H9 (cell line): ENCODE measurements at regions not wholly inside any gene's neighbourhood (a gene's known extent, or its start where the extent isn't known, plus 50 kb on each side); places are given as distances from the start of the nearest gene placed in this dataset.

Source experiments
- DNase-seq: peaks from one replicate; pipeline ENCODE4 v3.0.0-alpha.2; 2017
- H2AFZ ChIP-seq: one replicate; pipeline ENCODE4 v1.6.1; 2013; ENCODE audit warnings: mild to moderate bottlenecking, low read length, control low read depth, moderate library complexity
- H2AK5ac ChIP-seq: 2 replicates; pipeline ENCODE4 v1.6.1; 2013; ENCODE audit warnings: low read length, control low read depth, mixed read lengths; ENCODE audit not compliant: insufficient read length
- H2BK120ac ChIP-seq: one replicate; pipeline ENCODE4 v1.6.1; 2013; ENCODE audit warnings: low read depth, mild to moderate bottlenecking, low read length, control low read depth, inconsistent platforms; ENCODE audit not compliant: poor library complexity, severe bottlenecking
- H2BK12ac ChIP-seq: 2 replicates; pipeline ENCODE4 v1.6.1; 2013; ENCODE audit warnings: low read length, control low read depth, mixed read lengths, low read depth; ENCODE audit not compliant: insufficient read length
- H2BK15ac ChIP-seq: 2 replicates; pipeline ENCODE4 v1.6.1; 2013; ENCODE audit warnings: low read depth, low read length, control low read depth
- H2BK20ac ChIP-seq: one replicate; pipeline ENCODE4 v1.6.1; 2013; ENCODE audit warnings: low read depth, mild to moderate bottlenecking, low read length, control low read depth, inconsistent platforms; ENCODE audit not compliant: poor library complexity, severe bottlenecking
- H2BK5ac ChIP-seq: 2 replicates; pipeline ENCODE4 v1.6.1; 2013; ENCODE audit warnings: low read length, control low read depth, mixed read lengths; ENCODE audit not compliant: insufficient read length
- H3K14ac ChIP-seq: 2 replicates; pipeline ENCODE4 v1.6.1; 2013; ENCODE audit warnings: low read length, control low read depth; ENCODE audit not compliant: insufficient read depth
- H3K18ac ChIP-seq: 2 replicates; pipeline ENCODE4 v1.6.1; 2013; ENCODE audit warnings: low read depth, mild to moderate bottlenecking, mixed read lengths, low read length, control low read depth; ENCODE audit not compliant: insufficient read length
- H3K23ac ChIP-seq: 2 replicates; pipeline ENCODE4 v1.6.1; 2013; ENCODE audit warnings: low read length, control low read depth, mixed read lengths, low read depth; ENCODE audit not compliant: insufficient read length
- H3K23me2 ChIP-seq: 2 replicates; pipeline ENCODE4 v1.6.1; 2013; ENCODE audit warnings: low read depth, mild to moderate bottlenecking, mixed read lengths, low read length, control low read depth; ENCODE audit not compliant: insufficient read length, poor library complexity, severe bottlenecking
- H3K27ac ChIP-seq: 2 replicates; pipeline ENCODE4 v1.5.1; 2013; ENCODE audit warnings: low read length, control low read depth, mixed read lengths, low read depth; ENCODE audit not compliant: insufficient read length
- H3K27me3 ChIP-seq: 2 replicates; pipeline ENCODE4 v1.6.1; 2013; ENCODE audit warnings: low read length, control low read depth, inconsistent platforms; ENCODE audit not compliant: insufficient read depth
- H3K4ac ChIP-seq: 2 replicates; pipeline ENCODE4 v1.6.1; 2013; ENCODE audit warnings: low read depth, mild to moderate bottlenecking, control low read depth, inconsistent platforms, low read length, moderate library complexity
- H3K4me1 ChIP-seq: 2 replicates; pipeline ENCODE4 v1.6.1; 2013; ENCODE audit warnings: low read length, control low read depth, inconsistent platforms; ENCODE audit not compliant: insufficient read depth
- H3K4me2 ChIP-seq: 2 replicates; pipeline ENCODE4 v1.6.1; 2013; ENCODE audit warnings: low read length, control low read depth, mixed read lengths; ENCODE audit not compliant: insufficient read length, insufficient read depth
- H3K56ac ChIP-seq: 2 replicates; pipeline ENCODE4 v1.6.1; 2013; ENCODE audit warnings: low read depth, mild to moderate bottlenecking, mixed read lengths, low read length, control low read depth; ENCODE audit not compliant: insufficient read length
- H3K79me1 ChIP-seq: 2 replicates; pipeline ENCODE4 v1.6.1; 2013; ENCODE audit warnings: low read depth, mild to moderate bottlenecking, moderate library complexity, low read length, control low read depth, inconsistent platforms; ENCODE audit not compliant: insufficient read depth, poor library complexity, severe bottlenecking
- H3K79me2 ChIP-seq: 2 replicates; pipeline ENCODE4 v1.6.1; 2013; ENCODE audit warnings: low read length, control low read depth, inconsistent platforms; ENCODE audit not compliant: insufficient read depth
- H3K9ac ChIP-seq: 2 replicates; pipeline ENCODE4 v1.6.1; 2013; ENCODE audit warnings: low read length, control low read depth, mixed read lengths; ENCODE audit not compliant: insufficient read length; ENCODE audit errors: extremely low read depth
- H3K9me3 ChIP-seq: one replicate; pipeline ENCODE4 v1.6.1; 2013; ENCODE audit warnings: low read depth, low read length, inconsistent platforms; ENCODE audit not compliant: control insufficient read depth
- H3T11ph ChIP-seq: one replicate; pipeline ENCODE4 v1.6.1; 2013; ENCODE audit warnings: mild to moderate bottlenecking, low read length, control low read depth, inconsistent platforms
- H4K20me1 ChIP-seq: one replicate; pipeline ENCODE4 v1.6.1; 2013; ENCODE audit not compliant: control insufficient read depth, insufficient read length, insufficient read depth
- H4K5ac ChIP-seq: 2 replicates; pipeline ENCODE4 v1.6.1; 2013; ENCODE audit warnings: low read depth, mild to moderate bottlenecking, mixed read lengths, low read length, control low read depth; ENCODE audit not compliant: insufficient read length
- H4K8ac ChIP-seq: replicated peaks from 2 replicates; pipeline ENCODE4 v1.6.1; 2013; ENCODE audit warnings: low read length, control low read depth, mixed read lengths, low read depth; ENCODE audit not compliant: insufficient read length
- H4K91ac ChIP-seq: 2 replicates; pipeline ENCODE4 v1.6.1; 2013; ENCODE audit warnings: low read depth, mild to moderate bottlenecking, moderate library complexity, mixed read lengths, low read length, control low read depth; ENCODE audit not compliant: insufficient read length
- H3K27ac Mint-ChIP-seq, 3 experiments: 2 replicates in 2 of 3; 3 replicates in 1 of 3; pipeline ENCODE4 v1.8.0; 2020 to 2021; ENCODE audit warnings: mixed read lengths in 3 of 3, mild to moderate bottlenecking in 1 of 3, moderate library complexity in 1 of 3
- H3K27me3 Mint-ChIP-seq: 2 replicates; pipeline ENCODE4 v1.8.0; 2021; ENCODE audit warnings: low read depth, mild to moderate bottlenecking, moderate library complexity, mixed read lengths
- H3K36me3 Mint-ChIP-seq, 3 experiments: 2 replicates in 2 of 3; 3 replicates in 1 of 3; pipeline ENCODE4 v1.8.0; 2020 to 2021; ENCODE audit warnings: low read depth in 3 of 3, mixed read lengths in 3 of 3; ENCODE audit not compliant: insufficient read depth in 1 of 3
- H3K4me1 Mint-ChIP-seq, 2 experiments: 2 replicates each; pipeline ENCODE4 v1.8.0; 2020; ENCODE audit warnings: mixed read lengths in 2 of 2
- H3K4me3 Mint-ChIP-seq, 2 experiments: 2 replicates in 1 of 2; 3 replicates in 1 of 2; pipeline ENCODE4 v1.8.0; 2020 to 2021; ENCODE audit warnings: mild to moderate bottlenecking in 2 of 2, mixed read lengths in 2 of 2, moderate library complexity in 1 of 2
- H3K9me3 Mint-ChIP-seq, 2 experiments: 2 replicates in 1 of 2; 3 replicates in 1 of 2; pipeline ENCODE4 v1.8.0; 2020; ENCODE audit warnings: mild to moderate bottlenecking in 2 of 2, mixed read lengths in 2 of 2, moderate library complexity in 1 of 2
- CTCF ChIP-seq: fragments of 200-600 bp; sonication (generic); conservative IDR thresholded peaks from 3 replicates; pipeline ENCODE4 v1.8.0; 2021; ENCODE audit warnings: antibody characterized with exemption, mild to moderate bottlenecking
- WGBS: extraction: QIAGEN DNeasy Blood & Tissue Kit; methylation state at CpG from one replicate; pipeline ENCODE4 v1.1.7; 2013; ENCODE audit warnings: missing lambda C conversion rate, low lambda C conversion rate, mixed read lengths; ENCODE audit not compliant: insufficient read length; ENCODE audit errors: extremely low coverage; 5-methylcytosine and 5-hydroxymethylcytosine counted together

- H3K23ac ChIP-seq: no peak overlapping the region
- no peak overlapping the region for H4K91ac ChIP-seq
- peaks cover 2% of the 10 kb centered on the region for H3K23me2 ChIP-seq
- H2BK15ac ChIP-seq: no peak overlapping the region
- no peak overlapping the region for H2BK20ac ChIP-seq
- no peak overlapping the region for H4K5ac ChIP-seq
- H2BK120ac ChIP-seq: no peak overlapping the region
- no peak overlapping the region for H3K9ac ChIP-seq
- H3K56ac ChIP-seq: no peak overlapping the region
- no peaks in the 10 kb centered on the region for H4K20me1 ChIP-seq
- Mint-ChIP-seq H3K27me3 (no peaks in the 10 kb centered on the region), H3K4me1 (peaks cover 38 to 46% of the 10 kb centered on the region in 2 experiments), H3K36me3 (peaks cover 0 to 31% (median 0%) of the 10 kb centered on the region in 3 experiments; a peak in 2 of 7 replicates), H3K4me3 (no peak overlapping the region), H3K9me3 (no peaks in the 10 kb centered on the region), H3K27ac (peak overlapping the region in 1 of 3 experiments; percentile 59; a peak in 2 of 7 replicates)
- no peak for TF ChIP-seq CTCF
- H2BK12ac ChIP-seq: no peak overlapping the region
- no peak overlapping the region for H2AFZ ChIP-seq
- H3K14ac ChIP-seq: no peak overlapping the region
- no peak overlapping the region for H3K4me2 ChIP-seq
- H3K79me1 ChIP-seq: no peaks in the 10 kb centered on the region
- no peak overlapping the region for H3K18ac ChIP-seq
- H3T11ph ChIP-seq: no peak overlapping the region
- no peak overlapping the region for H4K8ac ChIP-seq
- no peaks in the 10 kb centered on the region for H3K9me3 ChIP-seq
- no peak overlapping the region for H2BK5ac ChIP-seq
- no CpG with 5 or more reads among the region's 2 CpGs for WGBS
- no peak overlapping the region for H3K27ac ChIP-seq
- no peak overlapping the region for H3K4ac ChIP-seq
- peaks cover 2% of the 10 kb centered on the region for H3K4me1 ChIP-seq
- H2AK5ac ChIP-seq: no peak overlapping the region
- no peaks in the 10 kb centered on the region for H3K79me2 ChIP-seq
- no peaks in the 10 kb centered on the region for H3K27me3 ChIP-seq
- DNase-seq: no peak
Measured at GRCh38 chr2:201983174-201983573, 50.5 kb upstream of the FZD7 start.
